PFSK-1 (cell line): ENCODE measurements at regions not wholly inside any gene's neighbourhood (a gene's known extent, or its start where the extent isn't known, plus 50 kb on each side); places are given as distances from the start of the nearest gene placed in this dataset.

Source experiments
- FOXP2 ChIP-seq: optimal IDR thresholded peaks from 2 replicates; pipeline ENCODE3; 2011; ENCODE audit warnings: borderline replicate concordance, control low read depth, inconsistent platforms; ENCODE audit not compliant: insufficient read depth; ENCODE audit errors: extremely low read length, extremely low read depth
- POLR2AphosphoS5 ChIP-seq: IDR thresholded peaks from 2 replicates; pipeline ENCODE4 v1.6.1; 2012; ENCODE audit warnings: low read depth, mild to moderate bottlenecking, control low read depth, low read length, moderate library complexity
- SIN3A ChIP-seq: IDR thresholded peaks from 2 replicates; pipeline ENCODE4 v1.6.1; 2012; ENCODE audit warnings: mild to moderate bottlenecking, low read length, moderate library complexity, borderline replicate concordance; ENCODE audit not compliant: insufficient read depth
- TAF1 ChIP-seq: IDR thresholded peaks from 2 replicates; pipeline ENCODE4 v1.6.1; 2012; ENCODE audit warnings: low read length, control low read depth, borderline replicate concordance; ENCODE audit not compliant: insufficient read depth
- TF ChIP-seq, protein P1 (sequence below), 2 experiments: IDR thresholded peaks; 2 replicates each; pipeline versions ENCODE4 v1.6.1 to v1.8.0; 2011 to 2012; ENCODE audit warnings: low read depth in 2 of 2, low read length in 2 of 2, control low read depth in 1 of 2, inconsistent platforms in 1 of 2, mild to moderate bottlenecking in 1 of 2, moderate library complexity in 1 of 2; ENCODE audit not compliant: insufficient read depth in 1 of 2

- TF ChIP-seq, protein P1, sequence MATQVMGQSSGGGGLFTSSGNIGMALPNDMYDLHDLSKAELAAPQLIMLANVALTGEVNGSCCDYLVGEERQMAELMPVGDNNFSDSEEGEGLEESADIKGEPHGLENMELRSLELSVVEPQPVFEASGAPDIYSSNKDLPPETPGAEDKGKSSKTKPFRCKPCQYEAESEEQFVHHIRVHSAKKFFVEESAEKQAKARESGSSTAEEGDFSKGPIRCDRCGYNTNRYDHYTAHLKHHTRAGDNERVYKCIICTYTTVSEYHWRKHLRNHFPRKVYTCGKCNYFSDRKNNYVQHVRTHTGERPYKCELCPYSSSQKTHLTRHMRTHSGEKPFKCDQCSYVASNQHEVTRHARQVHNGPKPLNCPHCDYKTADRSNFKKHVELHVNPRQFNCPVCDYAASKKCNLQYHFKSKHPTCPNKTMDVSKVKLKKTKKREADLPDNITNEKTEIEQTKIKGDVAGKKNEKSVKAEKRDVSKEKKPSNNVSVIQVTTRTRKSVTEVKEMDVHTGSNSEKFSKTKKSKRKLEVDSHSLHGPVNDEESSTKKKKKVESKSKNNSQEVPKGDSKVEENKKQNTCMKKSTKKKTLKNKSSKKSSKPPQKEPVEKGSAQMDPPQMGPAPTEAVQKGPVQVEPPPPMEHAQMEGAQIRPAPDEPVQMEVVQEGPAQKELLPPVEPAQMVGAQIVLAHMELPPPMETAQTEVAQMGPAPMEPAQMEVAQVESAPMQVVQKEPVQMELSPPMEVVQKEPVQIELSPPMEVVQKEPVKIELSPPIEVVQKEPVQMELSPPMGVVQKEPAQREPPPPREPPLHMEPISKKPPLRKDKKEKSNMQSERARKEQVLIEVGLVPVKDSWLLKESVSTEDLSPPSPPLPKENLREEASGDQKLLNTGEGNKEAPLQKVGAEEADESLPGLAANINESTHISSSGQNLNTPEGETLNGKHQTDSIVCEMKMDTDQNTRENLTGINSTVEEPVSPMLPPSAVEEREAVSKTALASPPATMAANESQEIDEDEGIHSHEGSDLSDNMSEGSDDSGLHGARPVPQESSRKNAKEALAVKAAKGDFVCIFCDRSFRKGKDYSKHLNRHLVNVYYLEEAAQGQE (IDR thresholded peaks at IDR 0.05; ENCODE audit: insufficient read depth in 1 of 2, low read depth in 2 of 2, low read length in 2 of 2): no peak
- no peak for TF ChIP-seq POLR2AphosphoS5
- TF ChIP-seq TAF1: no peak
- TF ChIP-seq SIN3A: no peak
- no peak for TF ChIP-seq FOXP2
Measured at GRCh38 chr14:43143106-43143505, 1364.0 kb downstream of the FSCB start.
